ENCODE measurements at regions not wholly inside any gene's neighbourhood (a gene's known extent, or its start where the extent isn't known, plus 50 kb on each side); places are given as distances from the start of the nearest gene placed in this dataset.

- TF ChIP-seq, protein P1, sequence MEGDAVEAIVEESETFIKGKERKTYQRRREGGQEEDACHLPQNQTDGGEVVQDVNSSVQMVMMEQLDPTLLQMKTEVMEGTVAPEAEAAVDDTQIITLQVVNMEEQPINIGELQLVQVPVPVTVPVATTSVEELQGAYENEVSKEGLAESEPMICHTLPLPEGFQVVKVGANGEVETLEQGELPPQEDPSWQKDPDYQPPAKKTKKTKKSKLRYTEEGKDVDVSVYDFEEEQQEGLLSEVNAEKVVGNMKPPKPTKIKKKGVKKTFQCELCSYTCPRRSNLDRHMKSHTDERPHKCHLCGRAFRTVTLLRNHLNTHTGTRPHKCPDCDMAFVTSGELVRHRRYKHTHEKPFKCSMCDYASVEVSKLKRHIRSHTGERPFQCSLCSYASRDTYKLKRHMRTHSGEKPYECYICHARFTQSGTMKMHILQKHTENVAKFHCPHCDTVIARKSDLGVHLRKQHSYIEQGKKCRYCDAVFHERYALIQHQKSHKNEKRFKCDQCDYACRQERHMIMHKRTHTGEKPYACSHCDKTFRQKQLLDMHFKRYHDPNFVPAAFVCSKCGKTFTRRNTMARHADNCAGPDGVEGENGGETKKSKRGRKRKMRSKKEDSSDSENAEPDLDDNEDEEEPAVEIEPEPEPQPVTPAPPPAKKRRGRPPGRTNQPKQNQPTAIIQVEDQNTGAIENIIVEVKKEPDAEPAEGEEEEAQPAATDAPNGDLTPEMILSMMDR (IDR thresholded peaks at IDR 0.05; ENCODE audit: control extremely low read depth, extremely low read depth, low read depth, missing control alignments), result no peak
- POLR2A ChIA-PET, result no interaction called here
- DNase-seq (ENCODE audit: extremely low spot score), result no peak
- CTCF ChIA-PET, result interaction anchor here (1.3 to 1.5 kb wide), 3 partner anchors 11 to 21 kb away, joined by 3 to 4 read pairs (median 4); no protein-coding TSS in a partner anchor
These were observed 350.2 kb upstream of the IMPG1 start for GRCh38 chr6:76422511-76423213.

GRCh38 chr6:76420094-76420493 lies 347.6 kb upstream of the IMPG1 start:
- DNase-seq (ENCODE audit: extremely low spot score), result no peak
- ChIA-PET POLR2A (no interaction called here), CTCF (no interaction called here)
- TF ChIP-seq, protein P1 (IDR thresholded peaks at IDR 0.05; ENCODE audit: control extremely low read depth, extremely low read depth, low read depth, missing control alignments), result no peak

- CTCF ChIA-PET, result interaction anchor here (0.9 kb wide), 1 partner anchor 51 kb away, joined by 3 read pairs; no protein-coding TSS in a partner anchor
- TF ChIP-seq, protein P1 (IDR thresholded peaks at IDR 0.05; ENCODE audit: control extremely low read depth, extremely low read depth, low read depth, missing control alignments), result no peak
- no peak for DNase-seq (ENCODE audit: extremely low spot score)
- POLR2A ChIA-PET, result no interaction called here
These were observed 346.2 kb upstream of the IMPG1 start for GRCh38 chr6:76418560-76419223.

- POLR2A ChIA-PET, result no interaction called here
- no peak for DNase-seq (ENCODE audit: extremely low spot score)
- TF ChIP-seq, protein P1 (IDR thresholded peaks at IDR 0.05; ENCODE audit: control extremely low read depth, extremely low read depth, low read depth, missing control alignments), result no peak
- CTCF ChIA-PET, result no interaction called here
These were observed 344.6 kb upstream of the IMPG1 start for GRCh38 chr6:76416821-76417605.

- CTCF ChIA-PET, result no interaction called here
These were observed 330.6 kb upstream of the IMPG1 start for GRCh38 chr6:76403064-76403463.

DNA sequence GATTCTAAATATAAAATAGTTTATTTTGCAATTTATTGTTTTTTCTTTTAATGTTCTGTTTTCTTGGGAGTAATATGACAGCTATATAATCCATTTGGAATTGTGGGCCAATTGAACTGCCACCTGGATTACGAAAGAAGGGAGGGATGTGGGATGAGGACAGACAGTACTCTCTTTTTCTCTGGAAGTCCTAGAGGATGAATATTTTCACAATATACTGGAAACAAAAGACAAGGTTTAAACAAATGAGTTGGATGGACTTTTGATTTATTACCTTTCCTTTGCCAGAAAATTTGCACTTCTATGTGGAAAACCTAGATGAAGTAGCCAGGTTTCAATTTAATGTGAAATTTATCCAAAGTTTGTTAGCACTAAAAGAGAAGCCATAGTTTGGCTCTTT lies 325.5 kb upstream of the IMPG1 start:
- TF ChIP-seq, protein P1 (IDR thresholded peaks at IDR 0.05; ENCODE audit: control extremely low read depth, extremely low read depth, low read depth, missing control alignments), result no peak
- no peak for DNase-seq (ENCODE audit: extremely low spot score)
- ChIA-PET POLR2A (no interaction called here), CTCF (no interaction called here)

More at GRCh38 chr6:76403064-76403463, 330.6 kb upstream of the IMPG1 start:
- TF ChIP-seq, protein P1 (IDR thresholded peaks at IDR 0.05; ENCODE audit: control extremely low read depth, extremely low read depth, low read depth, missing control alignments), result no peak
- POLR2A ChIA-PET, result no interaction called here
- no peak for DNase-seq (ENCODE audit: extremely low spot score)
